HepG2 (cell line): ENCODE measurements at regions not wholly inside any gene's neighbourhood (a gene's known extent, or its start where the extent isn't known, plus 50 kb on each side); places are given as distances from the start of the nearest gene placed in this dataset.

Experiments
- POLR2AphosphoS5 ChIP-seq: IDR thresholded peaks from 2 replicates; pipeline ENCODE4 v1.6.1; 2012; ENCODE audit warnings: low read depth, low read length
- SATB2 ChIP-seq: sonication (generic); formaldehyde crosslinking; IDR thresholded peaks from 2 replicates; pipeline ENCODE4 v1.5.0; 2020; ENCODE audit warnings: missing genetic modification reagents
- TF ChIP-seq, protein P1 (sequence below): sonication (generic); formaldehyde crosslinking; IDR thresholded peaks from 2 replicates; pipeline ENCODE4 v1.5.0; 2020; ENCODE audit warnings: mild to moderate bottlenecking, missing genetic modification reagents, moderate library complexity
- TF ChIP-seq, protein P2 (sequence below): sonication (generic); formaldehyde crosslinking; IDR thresholded peaks from 2 replicates; pipeline ENCODE4 v1.4.0; 2020; ENCODE audit warnings: missing genetic modification reagents

DNA sequence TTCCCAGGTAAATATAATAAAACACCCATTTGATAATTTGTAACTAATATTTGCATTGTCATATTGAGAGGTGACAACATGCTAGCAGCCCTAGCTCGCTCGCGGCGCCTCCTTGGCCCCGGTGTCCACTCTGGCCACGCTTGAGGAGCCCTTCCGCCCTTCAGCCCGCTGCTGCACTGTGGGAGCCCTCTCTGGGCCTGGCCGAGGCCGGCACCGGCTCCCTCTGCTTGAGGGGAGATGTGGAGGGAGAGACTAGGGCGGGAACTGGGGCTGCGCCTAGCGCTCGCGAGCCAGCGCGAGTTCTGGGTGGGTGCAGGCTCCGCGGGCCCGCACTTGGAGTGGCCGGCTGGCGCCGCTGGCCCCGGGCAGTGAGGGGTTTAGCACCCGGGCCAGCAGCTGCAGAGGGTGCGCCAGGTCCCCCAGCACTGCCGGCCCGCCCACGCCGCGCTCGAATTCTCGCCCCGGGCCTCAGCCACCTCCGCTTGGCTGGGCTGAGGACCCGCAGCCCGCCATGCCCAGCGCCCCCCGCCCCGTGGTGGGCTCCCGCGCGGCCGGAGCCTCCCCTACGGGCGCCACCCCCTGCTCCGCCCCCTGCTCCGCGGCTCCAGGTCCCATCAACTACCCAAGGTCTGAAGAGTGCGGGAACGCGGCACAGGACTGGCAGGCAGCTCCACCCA lies 594.4 kb downstream of the SLITRK6 start:
- TF ChIP-seq, protein P1, sequence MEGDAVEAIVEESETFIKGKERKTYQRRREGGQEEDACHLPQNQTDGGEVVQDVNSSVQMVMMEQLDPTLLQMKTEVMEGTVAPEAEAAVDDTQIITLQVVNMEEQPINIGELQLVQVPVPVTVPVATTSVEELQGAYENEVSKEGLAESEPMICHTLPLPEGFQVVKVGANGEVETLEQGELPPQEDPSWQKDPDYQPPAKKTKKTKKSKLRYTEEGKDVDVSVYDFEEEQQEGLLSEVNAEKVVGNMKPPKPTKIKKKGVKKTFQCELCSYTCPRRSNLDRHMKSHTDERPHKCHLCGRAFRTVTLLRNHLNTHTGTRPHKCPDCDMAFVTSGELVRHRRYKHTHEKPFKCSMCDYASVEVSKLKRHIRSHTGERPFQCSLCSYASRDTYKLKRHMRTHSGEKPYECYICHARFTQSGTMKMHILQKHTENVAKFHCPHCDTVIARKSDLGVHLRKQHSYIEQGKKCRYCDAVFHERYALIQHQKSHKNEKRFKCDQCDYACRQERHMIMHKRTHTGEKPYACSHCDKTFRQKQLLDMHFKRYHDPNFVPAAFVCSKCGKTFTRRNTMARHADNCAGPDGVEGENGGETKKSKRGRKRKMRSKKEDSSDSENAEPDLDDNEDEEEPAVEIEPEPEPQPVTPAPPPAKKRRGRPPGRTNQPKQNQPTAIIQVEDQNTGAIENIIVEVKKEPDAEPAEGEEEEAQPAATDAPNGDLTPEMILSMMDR: no peak
- no peak for TF ChIP-seq SATB2 (CRISPR knock-in tag)
- no peak for TF ChIP-seq POLR2AphosphoS5
- TF ChIP-seq, protein P2, sequence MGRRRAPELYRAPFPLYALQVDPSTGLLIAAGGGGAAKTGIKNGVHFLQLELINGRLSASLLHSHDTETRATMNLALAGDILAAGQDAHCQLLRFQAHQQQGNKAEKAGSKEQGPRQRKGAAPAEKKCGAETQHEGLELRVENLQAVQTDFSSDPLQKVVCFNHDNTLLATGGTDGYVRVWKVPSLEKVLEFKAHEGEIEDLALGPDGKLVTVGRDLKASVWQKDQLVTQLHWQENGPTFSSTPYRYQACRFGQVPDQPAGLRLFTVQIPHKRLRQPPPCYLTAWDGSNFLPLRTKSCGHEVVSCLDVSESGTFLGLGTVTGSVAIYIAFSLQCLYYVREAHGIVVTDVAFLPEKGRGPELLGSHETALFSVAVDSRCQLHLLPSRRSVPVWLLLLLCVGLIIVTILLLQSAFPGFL (CRISPR knock-in tag): no peak
